K562 (cell line): ENCODE measurements at regions not wholly inside any gene's neighbourhood (a gene's known extent, or its start where the extent isn't known, plus 50 kb on each side); places are given as distances from the start of the nearest gene placed in this dataset.

Source experiments
- ATAC-seq: fragments of 200-7000 bp; cut with Tn5 transposase; 3 replicates; pipeline ENCODE4 v1.9.1; 2020; ENCODE audit warnings: moderate library complexity
- BruUV-seq: library from RNA; stranded (reverse); fragments of 400-500 nt; replicated peaks from 2 replicates; lab custom pipeline; 2021; lab: Mats Ljungman, UMichigan
- CTCF ChIA-PET: fragments of 300-600 bp; formaldehyde crosslinking; extraction: SDS; loops from one replicate; lab custom pipeline; 2021; ENCODE audit warnings: low intra/inter-chr PET ratio; lab: Yijun Ruan, JAX
- POLR2A ChIA-PET: fragments of 300-600, 350-650 bp; sonication (Branson Sonifier 250); formaldehyde crosslinking; extraction: SDS; loops from one replicate; lab custom pipeline; 2021; ENCODE audit warnings: antibody characterized with exemption, inconsistent platforms; lab: Yijun Ruan, JAX
- DNase-seq, 4 experiments: peaks; one replicate each; pipeline versions ENCODE4 v3.0.0 to v3.0.0-alpha.2; 2011 to 2018; ENCODE audit warnings: low spot score in 3 of 4, mixed read lengths in 3 of 4; ENCODE audit errors: extremely low read depth in 1 of 4
- FAIRE-seq: peaks from 2 replicates; lab custom pipeline; 2011; peaks lifted over from hg19 to GRCh38; lab: Jason Lieb, UNC
- H2AFZ ChIP-seq: 2 replicates; pipeline ENCODE4 v1.6.0; 2011; ENCODE audit warnings: low read depth, low read length, control low read depth, inconsistent platforms
- H3K27ac ChIP-seq: fragments of 200-600 bp; 3 replicates; pipeline ENCODE4 v1.8.0; 2011; ENCODE audit warnings: low read depth, mild to moderate bottlenecking, control low read depth, inconsistent platforms, low read length, moderate library complexity, mixed read lengths; ENCODE audit errors: extremely low read depth
- H3K27me3 ChIP-seq, 2 experiments: fragments of 300-600 bp in 1 of 2; 2 replicates in 1 of 2; 3 replicates in 1 of 2; pipeline versions ENCODE4 v1.6.0 to v1.8.0; 2011; ENCODE audit warnings: inconsistent platforms in 2 of 2, low read length in 2 of 2, mild to moderate bottlenecking in 1 of 2, mixed read lengths in 1 of 2, moderate library complexity in 1 of 2; ENCODE audit not compliant: control insufficient read depth in 2 of 2, insufficient read depth in 2 of 2
- H3K36me3 ChIP-seq: fragments of 300-600 bp; 3 replicates; pipeline ENCODE4 v1.8.0; 2011; ENCODE audit warnings: mild to moderate bottlenecking, low read length, inconsistent platforms; ENCODE audit not compliant: control insufficient read depth, insufficient read depth
- H3K4me1 ChIP-seq, 2 experiments: fragments of 200-600 bp in 1 of 2; replicated peaks in 1 of 2; 2 replicates in 1 of 2; 3 replicates in 1 of 2; pipeline versions ENCODE4 v1.5.1 to v1.8.0; 2011; ENCODE audit warnings: inconsistent platforms in 2 of 2, low read length in 2 of 2, mild to moderate bottlenecking in 1 of 2, mixed read lengths in 1 of 2, moderate library complexity in 1 of 2; ENCODE audit not compliant: control insufficient read depth in 2 of 2, insufficient read depth in 2 of 2
- H3K4me2 ChIP-seq: 2 replicates; pipeline ENCODE4 v1.6.1; 2011; ENCODE audit warnings: low read length, control low read depth, inconsistent platforms, mixed read lengths; ENCODE audit not compliant: insufficient read depth
- H3K4me3 ChIP-seq: fragments of 200-600 bp; sonication (generic), shearing (Covaris generic); 2 replicates; pipeline ENCODE4 v1.5.1; 2016; ENCODE audit warnings: control low read depth, inconsistent platforms
- H3K79me2 ChIP-seq: fragments of 200-600 bp; 3 replicates; pipeline ENCODE4 v1.8.0; 2011; ENCODE audit warnings: low read length, inconsistent platforms; ENCODE audit not compliant: control insufficient read depth, insufficient read depth
- H3K9ac ChIP-seq, 2 experiments: 2 replicates each; pipeline versions ENCODE4 v1.6.0 to v1.6.1; 2011; ENCODE audit warnings: low read depth in 2 of 2, low read length in 2 of 2, control low read depth in 1 of 2, inconsistent platforms in 1 of 2, mild to moderate bottlenecking in 1 of 2, mixed read lengths in 1 of 2; ENCODE audit not compliant: insufficient read depth in 1 of 2
- H3K9me1 ChIP-seq: one replicate; pipeline ENCODE4 v1.6.0; 2011; ENCODE audit warnings: inconsistent platforms, mild to moderate bottlenecking, low read length, moderate library complexity; ENCODE audit not compliant: control insufficient read depth, insufficient read depth
- H3K9me3 ChIP-seq: replicated peaks from 2 replicates; pipeline ENCODE4 v1.5.1; 2011; ENCODE audit warnings: low read depth, low read length, inconsistent platforms; ENCODE audit not compliant: control insufficient read depth, insufficient read depth
- H4K20me1 ChIP-seq: replicated peaks from 2 replicates; pipeline ENCODE4 v1.6.1; 2011; ENCODE audit warnings: low read length, inconsistent platforms, mixed read lengths; ENCODE audit not compliant: control insufficient read depth, insufficient read depth
- CHD4 ChIP-seq: fragments of 200-600 bp; sonication (generic); IDR thresholded peaks from 3 replicates; pipeline ENCODE4 v1.6.1; 2012; ENCODE audit warnings: low read depth, mild to moderate bottlenecking, mixed read lengths, low read length, inconsistent platforms; ENCODE audit not compliant: insufficient read depth, insufficient replicate concordance, poor library complexity, severe bottlenecking
- CTBP1 ChIP-seq: fragments of 450-650 bp; IDR thresholded peaks from 2 replicates; pipeline ENCODE4 v1.6.1; 2016; ENCODE audit warnings: borderline replicate concordance
- ELF2 ChIP-seq: fragments of 250-450 bp; sonication (Bioruptor Pico); IDR thresholded peaks from 2 replicates; pipeline ENCODE4 v1.5.0; 2021; ENCODE audit warnings: mild to moderate bottlenecking
- EWSR1 ChIP-seq: fragments of 450-650 bp; IDR thresholded peaks from 2 replicates; pipeline ENCODE4 v1.6.1; 2018; ENCODE audit warnings: borderline replicate concordance, mild to moderate bottlenecking, low read depth, moderate library complexity; ENCODE audit not compliant: partially characterized antibody
- GABPB2 ChIP-seq: fragments of 250-450 bp; sonication (Bioruptor Pico); conservative IDR thresholded peaks from 2 replicates; pipeline ENCODE4 v1.5.1; 2021; ENCODE audit warnings: mild to moderate bottlenecking
- JUND ChIP-seq, 2 experiments: IDR thresholded peaks; 2 replicates in 1 of 2; 3 replicates in 1 of 2; pipeline ENCODE4 v1.6.1; 2011; ENCODE audit warnings: borderline replicate concordance in 2 of 2, low read depth in 2 of 2, low read length in 2 of 2, improper control_type of control experiment in 1 of 2, missing biosample characterization in 1 of 2, missing genetic modification characterization in 1 of 2, missing genetic modification reagents in 1 of 2
- NR4A1 ChIP-seq, 2 experiments: fragments of 250-450 bp in 1 of 2; fragments of 450-650 bp in 1 of 2; sonication (Bioruptor Pico) in 1 of 2; IDR thresholded peaks; 2 replicates each; pipeline versions ENCODE4 v1.4.0 to v1.6.1; 2016 to 2020; ENCODE audit warnings: mild to moderate bottlenecking in 2 of 2, missing compliant biosample characterization in 1 of 2, missing genetic modification characterization in 1 of 2, moderate library complexity in 1 of 2
- POLR2AphosphoS5 ChIP-seq: IDR thresholded peaks from 2 replicates; pipeline ENCODE4 v1.6.1; 2011; ENCODE audit warnings: mild to moderate bottlenecking, low read depth, low read length, moderate library complexity; ENCODE audit not compliant: control insufficient read depth, insufficient read depth
- ZNF717 ChIP-seq: fragments of 250-450 bp; sonication (Bioruptor Pico); IDR thresholded peaks from 2 replicates; pipeline ENCODE4 v1.5.0; 2021
- WGBS: fragments of 100-300 bp; shearing (Covaris generic); methylation state at CpG from one replicate; pipeline ENCODE4 v1.1.6; 2016; ENCODE audit warnings: low coverage, mixed read lengths; ENCODE audit not compliant: insufficient coverage; ENCODE audit errors: missing lambda C conversion rate; 5-methylcytosine and 5-hydroxymethylcytosine counted together
- in situ Hi-C: fragments of 300-500 bp; cut with MboI; formaldehyde crosslinking; loops from 4 replicates; pipeline ENCODE4 v1.15.0; 2018; ENCODE audit warnings: inconsistent platforms, mixed read lengths
- intact Hi-C: fragments of 100-400 bp; cut with micrococcal nuclease; formaldehyde crosslinking; loops from 2 replicates; pipeline ENCODE4 v1.14.2; 2022
- TF ChIP-seq, protein P1 (sequence below): fragments of 450-650 bp; formaldehyde crosslinking; conservative IDR thresholded peaks from 2 replicates; pipeline ENCODE4 v1.4.0; 2022; ENCODE audit warnings: mild to moderate bottlenecking, missing genetic modification characterization

DNA sequence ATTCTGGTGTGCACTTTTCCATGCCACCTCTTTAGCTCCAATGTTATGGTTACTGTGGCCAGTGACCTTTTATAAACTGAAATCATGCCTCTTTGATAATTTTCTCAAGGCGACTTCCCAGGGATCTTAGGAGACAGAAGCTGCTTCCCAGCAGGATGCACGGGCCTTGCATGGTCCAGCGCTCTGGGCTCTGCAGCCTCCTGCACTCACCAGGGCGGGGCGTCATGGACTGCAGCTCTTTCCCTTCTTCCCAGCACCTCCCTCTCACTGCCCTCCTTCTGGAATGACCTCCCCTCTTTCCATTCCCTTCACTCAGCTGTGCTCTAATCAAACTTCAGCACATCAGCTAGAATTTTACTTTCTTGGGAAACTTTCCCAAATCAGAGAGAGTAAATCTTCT is 318.3 kb downstream of the IRS2 start:
- ChIA-PET POLR2A (no interaction called here), CTCF (no interaction called here)
- Histone ChIP-seq H3K9me1 (no peaks in the 10 kb centered on the region), H3K4me3 (no peak overlapping the region), H3K4me1 (no peaks in the 10 kb centered on the region), H3K27me3 (no peaks in the 10 kb centered on the region), H3K4me2 (no peak overlapping the region), H4K20me1 (no peaks in the 10 kb centered on the region), H3K27ac (no peak overlapping the region), H3K36me3 (no peaks in the 10 kb centered on the region), H3K79me2 (no peaks in the 10 kb centered on the region), H3K9me3 (no peaks in the 10 kb centered on the region), H2AFZ (no peak overlapping the region), H3K9ac (no peak overlapping the region)
- BruUV-seq: no TSS peak
- no peak for FAIRE-seq
- WGBS: 0% methylated on average over 5 of the region's 5 CpGs
- intact Hi-C loops: no loop called here
- in situ Hi-C loops: no loop called here
- TF ChIP-seq ZNF717 (CRISPR knock-in tag) (no peak), NR4A1 (CRISPR knock-in tag; IDR thresholded peaks at IDR 0.05) (no peak), NR4A1 (tag; IDR thresholded peaks at IDR 0.05) (no peak)
- no peak for ATAC-seq
- DNase-seq: no peak

DNA sequence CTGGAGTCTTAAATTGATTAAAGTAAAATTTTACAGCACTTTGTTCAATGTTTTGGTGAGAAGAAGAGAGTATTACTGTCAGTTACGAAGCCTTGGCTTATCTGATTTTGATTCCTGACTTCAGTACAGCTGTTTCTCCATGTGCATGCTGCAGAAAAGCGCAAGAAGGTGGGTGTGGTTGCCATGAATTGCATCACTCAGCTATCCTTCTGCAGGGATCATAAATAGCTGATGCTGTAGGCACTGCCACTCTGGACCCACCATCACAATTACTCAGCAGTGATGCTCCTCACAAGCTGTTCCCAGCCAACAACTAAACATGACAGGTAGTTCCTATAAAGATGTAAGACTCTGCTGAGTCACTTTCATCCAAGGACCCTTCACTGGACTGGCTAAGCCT is 321.2 kb downstream of the IRS2 start:
- Histone ChIP-seq H3K79me2 (no peaks in the 10 kb centered on the region), H3K4me1 (no peaks in the 10 kb centered on the region), H3K36me3 (no peaks in the 10 kb centered on the region), H3K4me2 (no peak overlapping the region), H4K20me1 (no peaks in the 10 kb centered on the region), H3K4me3 (no peak overlapping the region), H3K9ac (no peak overlapping the region), H3K27ac (no peak overlapping the region), H2AFZ (no peak overlapping the region), H3K27me3 (no peaks in the 10 kb centered on the region), H3K9me3 (no peaks in the 10 kb centered on the region), H3K9me1 (no peaks in the 10 kb centered on the region)
- intact Hi-C loops: no loop called here
- ChIA-PET POLR2A (no interaction called here), CTCF (no interaction called here)
- no TSS peak for BruUV-seq
- ATAC-seq (no peak), FAIRE-seq (no peak), DNase-seq (no peak)
- 0% methylated on average over 2 of the region's 2 CpGs for WGBS
- in situ Hi-C loops: no loop called here
- TF ChIP-seq, protein P1, sequence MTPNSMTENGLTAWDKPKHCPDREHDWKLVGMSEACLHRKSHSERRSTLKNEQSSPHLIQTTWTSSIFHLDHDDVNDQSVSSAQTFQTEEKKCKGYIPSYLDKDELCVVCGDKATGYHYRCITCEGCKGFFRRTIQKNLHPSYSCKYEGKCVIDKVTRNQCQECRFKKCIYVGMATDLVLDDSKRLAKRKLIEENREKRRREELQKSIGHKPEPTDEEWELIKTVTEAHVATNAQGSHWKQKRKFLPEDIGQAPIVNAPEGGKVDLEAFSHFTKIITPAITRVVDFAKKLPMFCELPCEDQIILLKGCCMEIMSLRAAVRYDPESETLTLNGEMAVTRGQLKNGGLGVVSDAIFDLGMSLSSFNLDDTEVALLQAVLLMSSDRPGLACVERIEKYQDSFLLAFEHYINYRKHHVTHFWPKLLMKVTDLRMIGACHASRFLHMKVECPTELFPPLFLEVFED (CRISPR knock-in tag): no peak
- TF ChIP-seq CTBP1: no peak
- TF ChIP-seq POLR2AphosphoS5: no peak
- no peak for TF ChIP-seq GABPB2 (CRISPR knock-in tag)
- no peak for TF ChIP-seq JUND (IDR thresholded peaks at IDR 0.05; ENCODE audit: borderline replicate concordance, low read depth, low read length)
- TF ChIP-seq JUND (tag; IDR thresholded peaks at IDR 0.05; ENCODE audit: borderline replicate concordance, low read depth, low read length): no peak
- TF ChIP-seq EWSR1: no peak
- TF ChIP-seq CHD4: no peak
- no peak for TF ChIP-seq ELF2
